Calu3 (cell line): ENCODE measurements at regions not wholly inside any gene's neighbourhood (a gene's known extent, or its start where the extent isn't known, plus 50 kb on each side); places are given as distances from the start of the nearest gene placed in this dataset.

Experiments used
- BruUV-seq: library from RNA; stranded (reverse); fragments of 400-500 nt; replicated peaks from 2 replicates; lab custom pipeline; 2021; lab: Mats Ljungman, UMichigan
- CTCF ChIA-PET: fragments of 300-600 bp; sonication (Branson Sonifier 250); formaldehyde crosslinking; loops from one replicate; lab custom pipeline; 2022; ENCODE audit warnings: antibody characterized with exemption; lab: Charles Lee
- DNase-seq: peaks from one replicate; pipeline ENCODE4 v3.0.0; 2022
- H3K27ac Mint-ChIP-seq: one replicate; pipeline ENCODE4 v1.8.0; 2022; ENCODE audit warnings: mixed read lengths; ENCODE audit not compliant: unreplicated experiment
- H3K27me3 Mint-ChIP-seq: one replicate; pipeline ENCODE4 v1.8.0; 2022; ENCODE audit warnings: mixed read lengths; ENCODE audit not compliant: unreplicated experiment
- H3K36me3 Mint-ChIP-seq: one replicate; pipeline ENCODE4 v1.8.0; 2022; ENCODE audit warnings: mild to moderate bottlenecking, moderate library complexity, mixed read lengths; ENCODE audit not compliant: insufficient read depth, unreplicated experiment
- H3K4me1 Mint-ChIP-seq: one replicate; pipeline ENCODE4 v1.8.0; 2022; ENCODE audit warnings: mild to moderate bottlenecking, low read depth, mixed read lengths; ENCODE audit not compliant: unreplicated experiment
- H3K4me3 Mint-ChIP-seq: one replicate; pipeline ENCODE4 v1.8.0; 2022; ENCODE audit warnings: mild to moderate bottlenecking, low read depth, moderate library complexity, mixed read lengths; ENCODE audit not compliant: unreplicated experiment
- H3K9me3 Mint-ChIP-seq: one replicate; pipeline ENCODE4 v1.8.0; 2022; ENCODE audit warnings: low read depth, mixed read lengths; ENCODE audit not compliant: unreplicated experiment
- intact Hi-C: fragments of 100-400 bp; cut with micrococcal nuclease; formaldehyde crosslinking; loops from one replicate; pipeline ENCODE4 v1.10.0; 2022; ENCODE audit not compliant: unreplicated experiment
- TF ChIP-seq, protein P1 (sequence below): fragments of 200-600 bp; IDR thresholded peaks from one replicate; pipeline ENCODE4 v1.8.0; 2022; ENCODE audit warnings: antibody characterized with exemption; ENCODE audit not compliant: unreplicated experiment

DNA sequence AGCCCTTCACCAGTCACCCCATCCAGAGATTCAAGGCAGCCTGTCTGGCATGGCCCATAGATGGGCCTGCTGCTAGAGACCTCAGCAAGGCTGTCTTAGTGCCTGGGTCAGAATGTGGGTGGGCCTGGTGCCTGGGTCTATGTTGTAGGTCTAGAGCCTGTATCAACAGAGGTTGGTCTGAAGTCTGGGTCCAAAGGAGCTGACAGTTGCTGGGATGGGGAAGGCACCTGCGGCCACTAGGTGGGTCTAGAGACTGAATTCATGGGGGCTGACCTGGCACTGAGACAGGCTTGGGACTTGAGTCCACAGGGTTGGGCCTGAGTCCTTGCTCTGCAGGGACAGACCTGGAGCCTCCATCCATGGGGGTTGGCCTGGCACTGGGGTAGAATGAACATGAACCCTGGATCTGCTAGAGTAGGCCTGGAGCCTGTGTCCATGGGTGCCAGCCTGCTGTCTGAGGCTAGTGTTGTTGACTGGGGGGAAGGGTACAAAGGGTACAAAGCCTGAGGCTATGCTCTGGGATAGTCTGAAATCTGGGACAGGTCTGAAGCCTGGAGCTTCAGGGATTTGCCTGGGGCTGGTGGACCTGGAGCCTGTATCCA is 516.8 kb downstream of the OLFM4 start:
- Mint-ChIP-seq H3K4me3 (no peak overlapping the region), H3K27ac (no peak overlapping the region), H3K36me3 (no peaks in the 10 kb centered on the region), H3K27me3 (no peaks in the 10 kb centered on the region), H3K4me1 (no peaks in the 10 kb centered on the region), H3K9me3 (peaks cover 5% of the 10 kb centered on the region)
- intact Hi-C loops = no loop called here
- TF ChIP-seq, protein P1, sequence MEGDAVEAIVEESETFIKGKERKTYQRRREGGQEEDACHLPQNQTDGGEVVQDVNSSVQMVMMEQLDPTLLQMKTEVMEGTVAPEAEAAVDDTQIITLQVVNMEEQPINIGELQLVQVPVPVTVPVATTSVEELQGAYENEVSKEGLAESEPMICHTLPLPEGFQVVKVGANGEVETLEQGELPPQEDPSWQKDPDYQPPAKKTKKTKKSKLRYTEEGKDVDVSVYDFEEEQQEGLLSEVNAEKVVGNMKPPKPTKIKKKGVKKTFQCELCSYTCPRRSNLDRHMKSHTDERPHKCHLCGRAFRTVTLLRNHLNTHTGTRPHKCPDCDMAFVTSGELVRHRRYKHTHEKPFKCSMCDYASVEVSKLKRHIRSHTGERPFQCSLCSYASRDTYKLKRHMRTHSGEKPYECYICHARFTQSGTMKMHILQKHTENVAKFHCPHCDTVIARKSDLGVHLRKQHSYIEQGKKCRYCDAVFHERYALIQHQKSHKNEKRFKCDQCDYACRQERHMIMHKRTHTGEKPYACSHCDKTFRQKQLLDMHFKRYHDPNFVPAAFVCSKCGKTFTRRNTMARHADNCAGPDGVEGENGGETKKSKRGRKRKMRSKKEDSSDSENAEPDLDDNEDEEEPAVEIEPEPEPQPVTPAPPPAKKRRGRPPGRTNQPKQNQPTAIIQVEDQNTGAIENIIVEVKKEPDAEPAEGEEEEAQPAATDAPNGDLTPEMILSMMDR = no peak
- CTCF ChIA-PET = no interaction called here
- DNase-seq = no peak
- no TSS peak for BruUV-seq

DNA sequence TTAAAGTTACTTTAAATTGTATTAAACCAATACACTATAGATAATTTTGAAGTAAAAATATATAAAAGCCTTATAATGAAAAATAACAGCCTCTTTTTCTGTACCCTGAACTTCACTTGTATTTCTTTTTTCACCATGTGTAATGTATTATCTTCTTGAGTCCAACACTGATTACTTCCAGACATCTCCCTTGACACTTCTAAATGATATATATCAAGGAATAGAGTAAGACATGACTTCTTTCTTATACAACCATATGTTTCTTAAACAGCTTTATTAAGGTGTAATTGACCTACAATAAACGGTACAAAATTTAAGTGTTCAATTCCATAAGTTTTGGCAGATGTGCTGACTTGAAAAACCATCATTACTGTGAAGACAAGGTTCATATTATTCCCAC is 531.9 kb downstream of the OLFM4 start:
- intact Hi-C loops = no loop called here
- TF ChIP-seq, protein P1 = no peak
- Mint-ChIP-seq H3K4me1 (no peaks in the 10 kb centered on the region), H3K27ac (no peak overlapping the region), H3K36me3 (no peaks in the 10 kb centered on the region), H3K27me3 (no peaks in the 10 kb centered on the region), H3K9me3 (peaks cover 10% of the 10 kb centered on the region), H3K4me3 (no peak overlapping the region)
- CTCF ChIA-PET = no interaction called here
- no TSS peak for BruUV-seq
- DNase-seq = no peak

DNA sequence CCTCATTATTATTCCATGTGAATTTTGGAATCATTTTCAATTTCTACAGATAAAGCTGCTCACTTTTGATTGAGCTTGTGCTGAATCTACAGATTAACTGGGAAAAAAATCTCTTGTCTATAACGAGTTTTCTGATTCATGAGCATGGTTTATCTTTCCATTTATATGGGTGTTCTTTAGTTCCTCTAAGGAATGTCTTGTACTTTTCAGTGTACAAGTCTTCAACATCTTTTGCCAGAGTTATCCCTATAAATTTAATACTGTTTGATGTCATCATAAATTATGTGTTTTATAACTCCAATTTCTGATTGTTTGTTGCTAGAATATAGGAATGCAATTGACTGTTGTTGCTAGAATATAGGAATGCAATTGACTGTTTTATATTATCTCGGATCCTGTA is 533.8 kb downstream of the OLFM4 start:
- CTCF ChIA-PET = no interaction called here
- H3K36me3 Mint-ChIP-seq = no peaks in the 10 kb centered on the region
- H3K27me3 Mint-ChIP-seq = no peaks in the 10 kb centered on the region
- TF ChIP-seq, protein P1 = no peak
- peaks cover 13% of the 10 kb centered on the region for H3K9me3 Mint-ChIP-seq
- H3K27ac Mint-ChIP-seq = no peak overlapping the region
- intact Hi-C loops = no loop called here
- H3K4me3 Mint-ChIP-seq = no peak overlapping the region
- no peaks in the 10 kb centered on the region for H3K4me1 Mint-ChIP-seq
- no TSS peak for BruUV-seq
- no peak for DNase-seq

DNA sequence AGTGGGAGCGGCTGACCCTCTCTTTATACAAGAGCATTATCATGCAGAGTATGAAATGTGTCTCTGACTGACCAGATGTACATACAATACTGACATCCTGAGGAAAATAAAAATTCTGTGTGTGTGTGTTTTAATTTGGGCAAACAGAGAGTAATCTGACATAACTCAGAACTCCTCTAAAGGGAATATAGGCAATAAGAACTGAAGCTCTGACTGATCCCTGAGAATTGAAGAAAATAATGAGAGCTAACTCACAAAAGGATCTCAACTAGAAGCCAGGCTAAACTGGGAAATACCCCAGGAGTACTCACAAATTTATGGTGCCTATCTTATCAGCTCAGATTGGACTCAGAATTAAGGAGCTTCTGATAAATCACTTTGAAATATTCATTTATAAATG is 539.9 kb downstream of the OLFM4 start:
- BruUV-seq = no TSS peak
- H3K9me3 Mint-ChIP-seq = peaks cover 15% of the 10 kb centered on the region
- DNase-seq = no peak
- TF ChIP-seq, protein P1 = no peak
- CTCF ChIA-PET = no interaction called here
- intact Hi-C loops = no loop called here
- H3K36me3 Mint-ChIP-seq = no peaks in the 10 kb centered on the region
- H3K27me3 Mint-ChIP-seq = no peaks in the 10 kb centered on the region
- no peaks in the 10 kb centered on the region for H3K4me1 Mint-ChIP-seq
- no peak overlapping the region for H3K27ac Mint-ChIP-seq
- H3K4me3 Mint-ChIP-seq = no peak overlapping the region
